Ovary (tissue), 7 donors: ENCODE measurements at regions not wholly inside any gene's neighbourhood (a gene's known extent, or its start where the extent isn't known, plus 50 kb on each side); places are given as distances from the start of the nearest gene placed in this dataset.

Source experiments
- DNase-seq, 5 donors: peaks; one replicate each; pipeline ENCODE4 v3.0.0-alpha.2; 2019 to 2020
- H3K27ac ChIP-seq, 2 donors: fragments of 200-600 bp; one replicate each; pipeline versions ENCODE4 v1.5.1 to v1.8.0; 2019 to 2022
- H3K27me3 ChIP-seq: fragments of 200-600 bp; one replicate; pipeline ENCODE4 v1.8.0; 2022
- H3K36me3 ChIP-seq: fragments of 200-600 bp; sonication (generic); one replicate; pipeline ENCODE4 v1.5.1; 2019
- H3K4me1 ChIP-seq: one replicate; pipeline ENCODE4 v1.8.1; 2013; ENCODE audit warnings: mild to moderate bottlenecking, moderate library complexity; ENCODE audit not compliant: insufficient read depth
- H3K4me3 ChIP-seq: fragments of 200-600 bp; sonication (generic); one replicate; pipeline ENCODE4 v1.5.1; 2017
- H3K9me3 ChIP-seq, 2 donors: fragments of 200-600 bp in 1 of 2; sonication (generic) in 1 of 2; one replicate each; pipeline versions ENCODE4 v1.5.1 to v1.8.1; 2013 to 2019; ENCODE audit warnings: mild to moderate bottlenecking in 1 of 2, moderate library complexity in 1 of 2
- CTCF ChIP-seq, 3 donors: fragments of 450-650 bp in 2 of 3; fragments of 200-600 bp in 1 of 3; IDR thresholded peaks; one replicate each; pipeline versions ENCODE4 v1.5.1 to v1.8.0; 2016 to 2022; ENCODE audit warnings: antibody characterized with exemption in 3 of 3, mild to moderate bottlenecking in 1 of 3
- EP300 ChIP-seq: sonication (generic); formaldehyde crosslinking; IDR thresholded peaks from one replicate; pipeline ENCODE4 v1.6.1; 2017; ENCODE audit warnings: antibody characterized with exemption
- POLR2A ChIP-seq: fragments of 450-650 bp; IDR thresholded peaks from one replicate; pipeline ENCODE4 v1.6.1; 2017; ENCODE audit warnings: antibody characterized with exemption, mild to moderate bottlenecking, moderate library complexity
- WGBS, 3 donors: extraction: QIAGEN DNeasy Blood & Tissue Kit in 1 of 3; methylation state at CpG; one replicate each; pipeline versions ENCODE4 v1.1.5 to v1.1.7; 2013 to 2017; 5-methylcytosine and 5-hydroxymethylcytosine counted together
- intact Hi-C, 4 donors: fragments of 100-400 bp; cut with DNase I; formaldehyde crosslinking; loops; one replicate each; pipeline versions ENCODE4 v1.11.0 to v1.15.1; 2022 to 2023
- donor health status: DM: no; HTN: no; CAD: no; lungs with moderate emphysema.
- donor health status: DM: no; HTN: no; CAD: no.
- donor health status: Bipolar disorder and iron deficiency.
- donor health status: DM: no; HTN: no; CAD: no.
- donor health status: DM: yes; HTN: yes; CAD: no.

- Histone ChIP-seq H3K4me3 (no peak overlapping the region), H3K9me3 (no peaks in the 10 kb centered on the region), H3K36me3 (no peaks in the 10 kb centered on the region), H3K27ac (no peak overlapping the region), H3K4me1 (no peaks in the 10 kb centered on the region), H3K27me3 (no peaks in the 10 kb centered on the region)
- WGBS, 3 donors, result 63 to 68% (median 65%) methylated on average over 2 of the region's 2 CpGs
- DNase-seq, result no peak
- intact Hi-C loops, result no loop called here
- no peak for TF ChIP-seq EP300
- TF ChIP-seq CTCF (IDR thresholded peaks at IDR 0.05), result no peak
- no peak for TF ChIP-seq POLR2A
Measured at GRCh38 chr5:98639274-98639673, 134.2 kb upstream of the RGMB start.

- DNase-seq, result no peak
- intact Hi-C loops, result no loop called here
- H3K36me3 ChIP-seq, result no peaks in the 10 kb centered on the region
- H3K4me3 ChIP-seq, result no peak overlapping the region
- H3K9me3 ChIP-seq, result no peaks in the 10 kb centered on the region
- no peak overlapping the region for H3K27ac ChIP-seq
- TF ChIP-seq POLR2A (no peak), CTCF (IDR thresholded peaks at IDR 0.05) (no peak), EP300 (no peak)
- H3K4me1 ChIP-seq, result no peaks in the 10 kb centered on the region
- no peaks in the 10 kb centered on the region for H3K27me3 ChIP-seq
- WGBS, 3 donors, result 94 to 100% (median 100%) methylated on average over 1 of the region's 1 CpG
Measured at GRCh38 chr5:98641671-98642070, 131.8 kb upstream of the RGMB start.

GRCh38 chr5:98643569-98643968 is 129.9 kb upstream of the RGMB start:
- TF ChIP-seq POLR2A, result no peak
- TF ChIP-seq CTCF (IDR thresholded peaks at IDR 0.05), result no peak
- no peak for TF ChIP-seq EP300
- intact Hi-C loops, result no loop called here
- 77 to 92% (median 84%) methylated on average over 1 of the region's 1 CpG for WGBS, 3 donors
- Histone ChIP-seq H3K27ac (no peak overlapping the region), H3K4me1 (no peaks in the 10 kb centered on the region), H3K9me3 (no peaks in the 10 kb centered on the region), H3K27me3 (no peaks in the 10 kb centered on the region), H3K36me3 (no peaks in the 10 kb centered on the region), H3K4me3 (no peak overlapping the region)
- DNase-seq, result no peak

GRCh38 chr5:98651715-98652114 is 121.7 kb upstream of the RGMB start:
- Histone ChIP-seq H3K9me3 (no peaks in the 10 kb centered on the region), H3K27ac (no peak overlapping the region), H3K36me3 (no peaks in the 10 kb centered on the region), H3K4me1 (no peaks in the 10 kb centered on the region), H3K27me3 (no peaks in the 10 kb centered on the region), H3K4me3 (no peak overlapping the region)
- no peak for DNase-seq
- WGBS, 3 donors, result 46 to 76% (median 75%) methylated on average over 3 of the region's 3 CpGs
- TF ChIP-seq POLR2A, result no peak
- intact Hi-C loops, result no loop called here

GRCh38 chr5:98656125-98656795 is 117.2 kb upstream of the RGMB start:
- 78 to 87% (median 81%) methylated on average over 3 of the region's 3 CpGs for WGBS, 3 donors
- intact Hi-C loops, result no loop called here
- no peak overlapping the region for H3K4me3 ChIP-seq
- no peak for DNase-seq
- H3K36me3 ChIP-seq, result no peaks in the 10 kb centered on the region
- H3K4me1 ChIP-seq, result no peaks in the 10 kb centered on the region
- TF ChIP-seq CTCF (IDR thresholded peaks at IDR 0.05), result no peak
- TF ChIP-seq EP300, result no peak
- no peak for TF ChIP-seq POLR2A
- no peak overlapping the region for H3K27ac ChIP-seq
- no peaks in the 10 kb centered on the region for H3K9me3 ChIP-seq
- H3K27me3 ChIP-seq, result no peaks in the 10 kb centered on the region
